Gastrocnemius medialis (tissue), 4 donors: ENCODE measurements at regions not wholly inside any gene's neighbourhood (a gene's known extent, or its start where the extent isn't known, plus 50 kb on each side); places are given as distances from the start of the nearest gene placed in this dataset.

Experiments
- ATAC-seq, 2 donors: fragments of 150-250 bp; one replicate each; pipeline ENCODE4 v1.9.1; 2016
- DNase-seq, 2 donors: peaks; one replicate each; pipeline ENCODE4 v3.0.0-alpha.2; 2019
- H3K27ac ChIP-seq, 4 donors: fragments of 200-600 bp; sonication (generic); 1 replicate in 1 of 4; 2 replicates in 3 of 4; pipeline ENCODE4 v1.5.1; 2016 to 2018; ENCODE audit warnings: mild to moderate bottlenecking in 2 of 4, moderate library complexity in 1 of 4
- H3K27me3 ChIP-seq, 3 donors: fragments of 200-600 bp; sonication (generic) in 2 of 3; 1 replicate in 1 of 3; 2 replicates in 2 of 3; pipeline versions ENCODE4 v1.5.1 to v1.6.0; 2016 to 2019; ENCODE audit warnings: mild to moderate bottlenecking in 1 of 3, moderate library complexity in 1 of 3
- H3K36me3 ChIP-seq, 2 donors: fragments of 200-600 bp; sonication (generic) in 1 of 2; one replicate each; pipeline ENCODE4 v1.5.1; 2017 to 2018
- H3K4me1 ChIP-seq, 2 donors: fragments of 200-600 bp; sonication (generic) in 1 of 2; one replicate each; pipeline ENCODE4 v1.5.1; 2016 to 2017; ENCODE audit warnings: mild to moderate bottlenecking in 2 of 2
- H3K4me3 ChIP-seq, 4 donors: fragments of 200-600 bp; sonication (generic) in 3 of 4; 1 replicate in 1 of 4; 2 replicates in 3 of 4; pipeline ENCODE4 v1.5.1; 2016 to 2019; ENCODE audit warnings: mild to moderate bottlenecking in 2 of 4
- H3K9me3 ChIP-seq, 3 donors: fragments of 200-600 bp; sonication (generic) in 2 of 3; 1 replicate in 1 of 3; 2 replicates in 2 of 3; pipeline ENCODE4 v1.5.1; 2016 to 2019
- POLR2A ChIP-seq, 2 donors: fragments of 450-650 bp; IDR thresholded peaks; one replicate each; pipeline ENCODE4 v1.6.1; 2017; ENCODE audit warnings: antibody characterized with exemption in 2 of 2, mild to moderate bottlenecking in 2 of 2, moderate library complexity in 2 of 2
- in situ Hi-C, 4 donors: fragments of 200-750 bp; cut with MboI; loops; one replicate each; pipeline versions ENCODE4 v1.15.0 to v1.8.0; 2017; ENCODE audit warnings: low sequenced_read_pairs in 4 of 4
- intact Hi-C: fragments of 100-400 bp; cut with DNase I; formaldehyde crosslinking; loops from one replicate; pipeline ENCODE4 v1.15.1; 2023; ENCODE audit warnings: low total_unique reads
- TF ChIP-seq, protein P1 (sequence below), 5 experiments: fragments of 450-650 bp in 3 of 5; fragments of 200-600 bp in 2 of 5; sonication (generic) in 2 of 5; IDR thresholded peaks in 4 of 5; conservative IDR thresholded peaks in 1 of 5; 1 replicate in 4 of 5; 2 replicates in 1 of 5; pipeline ENCODE4 v1.5.1; 2016 to 2019; ENCODE audit warnings: antibody characterized with exemption in 5 of 5, mild to moderate bottlenecking in 3 of 5, moderate library complexity in 3 of 5

DNA sequence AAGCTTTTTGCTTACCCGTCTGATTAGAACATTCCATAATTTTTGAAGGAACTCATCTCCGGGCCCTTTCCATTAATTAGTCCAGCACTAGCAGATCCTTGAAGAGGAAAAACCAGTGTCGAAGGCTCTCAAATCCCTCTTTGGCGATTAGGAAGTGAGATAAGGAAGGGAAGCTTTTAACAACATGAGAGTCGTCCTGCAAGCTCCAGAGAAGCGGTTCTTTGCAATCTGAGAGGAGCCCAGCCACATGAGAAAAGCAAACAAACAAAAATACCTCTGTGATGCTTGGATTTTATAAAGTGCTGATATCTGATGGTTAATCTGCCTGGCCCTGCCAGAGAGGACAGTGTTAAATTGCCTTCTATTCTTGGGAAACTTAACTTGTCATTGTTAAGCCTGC is 339.8 kb upstream of the SALL1 start:
- no peaks in the 10 kb centered on the region for H3K27me3 ChIP-seq
- H3K36me3 ChIP-seq: no peaks in the 10 kb centered on the region
- ATAC-seq (no peak), DNase-seq (no peak)
- no peak overlapping the region for H3K27ac ChIP-seq
- in situ Hi-C loops (no loop called here), intact Hi-C loops (no loop called here)
- TF ChIP-seq, protein P1, sequence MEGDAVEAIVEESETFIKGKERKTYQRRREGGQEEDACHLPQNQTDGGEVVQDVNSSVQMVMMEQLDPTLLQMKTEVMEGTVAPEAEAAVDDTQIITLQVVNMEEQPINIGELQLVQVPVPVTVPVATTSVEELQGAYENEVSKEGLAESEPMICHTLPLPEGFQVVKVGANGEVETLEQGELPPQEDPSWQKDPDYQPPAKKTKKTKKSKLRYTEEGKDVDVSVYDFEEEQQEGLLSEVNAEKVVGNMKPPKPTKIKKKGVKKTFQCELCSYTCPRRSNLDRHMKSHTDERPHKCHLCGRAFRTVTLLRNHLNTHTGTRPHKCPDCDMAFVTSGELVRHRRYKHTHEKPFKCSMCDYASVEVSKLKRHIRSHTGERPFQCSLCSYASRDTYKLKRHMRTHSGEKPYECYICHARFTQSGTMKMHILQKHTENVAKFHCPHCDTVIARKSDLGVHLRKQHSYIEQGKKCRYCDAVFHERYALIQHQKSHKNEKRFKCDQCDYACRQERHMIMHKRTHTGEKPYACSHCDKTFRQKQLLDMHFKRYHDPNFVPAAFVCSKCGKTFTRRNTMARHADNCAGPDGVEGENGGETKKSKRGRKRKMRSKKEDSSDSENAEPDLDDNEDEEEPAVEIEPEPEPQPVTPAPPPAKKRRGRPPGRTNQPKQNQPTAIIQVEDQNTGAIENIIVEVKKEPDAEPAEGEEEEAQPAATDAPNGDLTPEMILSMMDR (IDR thresholded peaks at IDR 0.05 in 4 of 5, conservative IDR thresholded peaks at IDR 0.05 in 1 of 5): no peak
- no peak for TF ChIP-seq POLR2A (IDR thresholded peaks at IDR 0.05)
- H3K4me3 ChIP-seq: no peak overlapping the region
- H3K9me3 ChIP-seq: no peaks in the 10 kb centered on the region
- no peaks in the 10 kb centered on the region for H3K4me1 ChIP-seq

DNA sequence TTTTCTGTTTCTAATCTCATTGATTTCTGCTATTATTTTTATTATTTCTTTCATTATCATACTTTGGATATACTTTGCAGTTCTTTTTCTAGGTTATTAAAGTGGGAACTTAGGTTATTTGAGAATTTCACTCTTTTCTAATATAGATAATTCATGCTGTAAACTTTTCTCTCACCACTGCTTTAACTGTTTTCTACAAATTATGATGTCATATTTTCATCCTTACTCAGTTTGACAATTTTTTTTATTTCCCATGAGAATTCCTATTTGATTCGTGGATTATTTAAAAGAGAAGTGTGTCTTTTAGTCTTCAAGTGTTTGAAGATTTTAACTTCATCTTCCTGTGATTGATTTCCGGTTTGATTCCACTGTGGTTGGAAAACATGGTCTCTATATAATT is 336.8 kb upstream of the SALL1 start:
- ATAC-seq: no peak

DNA sequence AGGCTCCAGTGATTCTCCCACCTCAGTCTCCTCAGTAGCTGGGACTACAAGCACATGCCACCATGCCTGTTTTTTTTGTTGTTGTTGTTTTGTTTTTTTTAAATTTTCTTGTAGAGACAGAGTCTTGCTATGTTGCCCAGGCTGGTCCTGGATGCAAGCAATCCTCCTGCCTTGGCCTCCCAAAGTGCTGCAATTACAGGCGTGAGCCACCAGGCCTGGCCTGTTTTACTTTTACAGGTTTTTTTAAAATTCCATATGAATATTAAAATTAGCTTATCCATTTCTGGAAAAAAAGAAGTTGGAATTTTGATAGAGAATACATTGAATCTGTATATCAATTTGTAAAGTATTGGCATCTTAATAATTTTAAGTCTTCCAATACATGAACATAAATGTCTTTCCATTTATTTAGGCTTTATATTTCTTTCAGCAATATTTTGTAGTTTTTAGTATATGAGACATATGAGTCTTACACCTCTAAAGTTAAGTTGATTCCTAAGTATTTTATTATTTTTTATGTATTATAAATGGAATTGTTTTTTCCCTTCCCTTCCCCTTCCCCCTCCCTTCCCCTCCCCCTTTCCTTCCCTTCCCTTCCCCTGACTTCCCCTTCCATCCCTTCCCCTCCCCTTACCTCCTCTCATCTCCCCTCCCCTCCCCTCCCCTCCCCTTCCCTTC is 323.5 kb upstream of the SALL1 start:
- intact Hi-C loops: no loop called here
- H3K27me3 ChIP-seq: no peaks in the 10 kb centered on the region
- in situ Hi-C loops: no loop called here
- no peaks in the 10 kb centered on the region for H3K4me1 ChIP-seq
- TF ChIP-seq POLR2A (IDR thresholded peaks at IDR 0.05): no peak
- TF ChIP-seq, protein P1 (IDR thresholded peaks at IDR 0.05 in 4 of 5, conservative IDR thresholded peaks at IDR 0.05 in 1 of 5): no peak
- no peak overlapping the region for H3K4me3 ChIP-seq
- no peaks in the 10 kb centered on the region for H3K9me3 ChIP-seq
- H3K27ac ChIP-seq: no peak overlapping the region
- H3K36me3 ChIP-seq: no peaks in the 10 kb centered on the region
- DNase-seq: no peak
- ATAC-seq: no peak

More for the DNA sequence above, 336.8 kb upstream of the SALL1 start:
- Histone ChIP-seq H3K27ac (no peak overlapping the region), H3K27me3 (no peaks in the 10 kb centered on the region), H3K9me3 (no peaks in the 10 kb centered on the region), H3K4me3 (no peak overlapping the region), H3K36me3 (no peaks in the 10 kb centered on the region), H3K4me1 (no peaks in the 10 kb centered on the region)
- TF ChIP-seq, protein P1 (IDR thresholded peaks at IDR 0.05 in 4 of 5, conservative IDR thresholded peaks at IDR 0.05 in 1 of 5): no peak
- no peak for DNase-seq
- intact Hi-C loops: no loop called here
- in situ Hi-C loops: no loop called here

DNA sequence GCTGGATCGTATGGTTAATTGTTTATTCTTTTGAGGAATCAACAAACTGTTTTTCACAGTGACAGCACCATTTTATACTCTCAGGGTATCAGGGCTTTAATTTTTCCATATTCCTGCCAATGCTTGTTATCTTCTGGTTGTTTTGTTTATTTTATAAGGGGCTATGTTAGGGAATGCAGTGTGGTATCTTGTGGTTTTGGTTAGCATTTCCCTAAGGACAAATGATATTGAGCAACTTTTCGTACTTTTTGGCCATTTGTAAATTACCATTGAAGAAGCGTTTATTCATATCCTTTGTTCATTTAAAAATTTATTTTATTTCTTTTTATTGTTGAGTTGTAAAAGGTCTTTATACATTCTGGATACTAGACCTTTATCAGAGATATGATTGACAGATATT is 322.0 kb upstream of the SALL1 start:
- Histone ChIP-seq H3K36me3 (no peaks in the 10 kb centered on the region), H3K9me3 (no peaks in the 10 kb centered on the region), H3K4me1 (no peaks in the 10 kb centered on the region), H3K4me3 (no peak overlapping the region), H3K27ac (no peak overlapping the region), H3K27me3 (no peaks in the 10 kb centered on the region)
- TF ChIP-seq POLR2A (IDR thresholded peaks at IDR 0.05): no peak
- TF ChIP-seq, protein P1 (IDR thresholded peaks at IDR 0.05 in 4 of 5, conservative IDR thresholded peaks at IDR 0.05 in 1 of 5): no peak
- intact Hi-C loops: no loop called here
- in situ Hi-C loops: no loop called here
- ATAC-seq: no peak
- no peak for DNase-seq

DNA sequence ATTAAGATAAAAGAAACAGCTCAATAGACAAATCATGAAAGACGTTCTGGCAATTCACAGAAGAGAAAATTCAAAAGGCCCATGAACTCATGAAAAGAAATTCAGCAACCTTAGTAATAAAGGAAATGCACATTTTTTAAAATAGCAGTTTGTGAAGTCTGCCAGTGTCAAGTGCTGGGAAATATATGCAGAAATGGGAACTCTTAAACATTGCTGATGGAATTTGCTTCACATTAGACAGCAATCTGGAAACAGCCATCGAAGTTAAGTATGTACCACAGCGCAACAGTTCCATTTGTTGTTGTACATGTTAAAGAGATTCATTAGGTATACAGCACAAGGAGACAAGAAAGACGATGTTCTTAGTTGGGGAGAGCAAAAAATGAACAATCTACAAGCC is 319.4 kb upstream of the SALL1 start:
- no peak for ATAC-seq
- intact Hi-C loops (no loop called here), in situ Hi-C loops (no loop called here)

More for the DNA sequence above, 319.4 kb upstream of the SALL1 start:
- H3K27ac ChIP-seq: no peak overlapping the region
- H3K4me3 ChIP-seq: no peak overlapping the region
- TF ChIP-seq, protein P1 (IDR thresholded peaks at IDR 0.05 in 4 of 5, conservative IDR thresholded peaks at IDR 0.05 in 1 of 5): no peak
- no peak for TF ChIP-seq POLR2A (IDR thresholded peaks at IDR 0.05)
- DNase-seq: no peak
- H3K27me3 ChIP-seq: no peaks in the 10 kb centered on the region
- H3K4me1 ChIP-seq: no peaks in the 10 kb centered on the region
- no peaks in the 10 kb centered on the region for H3K36me3 ChIP-seq
- no peaks in the 10 kb centered on the region for H3K9me3 ChIP-seq
